Forelimb muscle (tissue), 1 donor: ENCODE measurements at regions not wholly inside any gene's neighbourhood (a gene's known extent, or its start where the extent isn't known, plus 50 kb on each side); places are given as distances from the start of the nearest gene placed in this dataset.
A peak's percentile ranks its signal among the peaks of the same experiment; 100 is the strongest.

Experiments
- DNase-seq: peaks from one replicate; pipeline ENCODE4 v3.0.0-alpha.2; 2013; ENCODE audit warnings: low read depth

DNA sequence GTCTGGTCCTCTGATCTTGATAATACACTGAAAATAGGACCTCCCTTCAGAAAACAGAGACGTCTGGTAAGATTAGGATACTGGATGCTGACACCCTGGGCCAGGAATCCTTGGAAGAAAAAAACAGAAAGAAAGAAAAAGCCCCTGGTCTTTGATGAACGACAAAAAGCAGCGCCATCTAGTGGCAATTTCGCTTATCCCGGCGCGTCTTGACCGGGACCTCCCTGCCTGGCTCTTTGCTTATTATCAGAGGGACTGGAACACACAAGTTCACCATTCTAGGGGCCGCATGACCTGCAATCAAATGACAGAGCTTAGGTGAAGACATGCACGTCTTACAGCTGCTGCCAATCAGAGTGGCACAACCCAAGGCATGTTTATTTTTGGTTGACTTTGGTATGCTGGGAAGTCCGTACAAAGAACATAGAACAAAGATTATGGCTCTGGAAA, 114.9 kb upstream of the NFIB start:
- peak; percentile 83 for DNase-seq

DNA sequence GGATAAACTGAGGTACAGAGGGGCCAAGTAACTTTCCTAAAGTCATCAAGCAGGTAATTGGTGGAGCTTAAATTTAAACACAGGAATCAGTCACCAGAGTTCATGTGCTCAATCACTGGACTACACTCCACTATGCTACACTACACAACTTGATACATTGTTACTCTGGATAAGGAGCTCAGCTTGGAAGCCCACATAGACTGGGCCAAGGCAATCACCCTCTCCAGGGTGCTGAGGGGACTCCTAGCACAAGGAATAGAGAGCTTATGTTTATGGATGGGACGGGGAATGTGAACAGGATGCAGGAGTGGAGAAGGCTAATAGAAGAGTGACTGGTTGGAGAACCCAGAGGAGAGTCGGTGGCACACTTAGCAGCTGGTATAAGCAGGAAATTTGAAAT, 113.5 kb upstream of the NFIB start:
- no peak for DNase-seq

DNA sequence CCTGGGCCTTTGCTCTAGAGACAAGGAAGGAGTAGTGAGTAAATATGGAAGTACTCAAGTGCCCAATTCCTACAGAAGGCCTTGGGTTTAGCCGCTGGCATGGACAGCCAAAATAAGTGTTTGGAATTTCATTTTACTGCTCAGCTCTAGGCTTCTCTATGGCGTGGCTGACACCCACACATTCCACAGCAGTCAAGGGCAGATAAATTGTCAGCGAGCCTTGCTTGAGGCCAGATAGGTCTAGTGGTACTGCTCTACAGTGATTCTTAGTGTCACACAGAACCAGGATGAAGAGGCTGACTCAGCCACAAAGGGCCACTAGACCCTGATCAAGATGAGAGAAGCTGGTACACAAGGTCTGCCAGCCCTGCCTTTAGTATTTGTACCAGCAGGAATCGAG, 111.0 kb upstream of the NFIB start:
- no peak for DNase-seq

DNA sequence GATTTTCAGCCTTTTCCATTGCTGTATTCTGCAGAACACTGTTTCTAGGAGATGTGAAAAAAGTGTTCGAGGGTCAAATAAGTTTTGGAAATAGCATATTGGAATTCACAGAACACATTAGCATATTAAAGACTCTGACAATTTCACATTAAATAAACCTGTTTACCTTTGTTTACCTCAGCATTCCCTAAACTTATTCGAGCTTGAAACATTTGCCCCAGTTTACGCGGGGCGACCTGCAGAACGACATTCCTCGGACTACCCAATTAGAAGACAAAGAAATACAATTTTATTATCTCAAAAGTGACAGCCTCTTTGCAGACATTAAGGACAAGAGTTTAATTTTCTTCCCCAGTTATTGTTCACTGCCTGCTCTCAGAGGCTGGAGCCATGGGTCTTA, 110.3 kb upstream of the NFIB start:
- DNase-seq = no peak

DNA sequence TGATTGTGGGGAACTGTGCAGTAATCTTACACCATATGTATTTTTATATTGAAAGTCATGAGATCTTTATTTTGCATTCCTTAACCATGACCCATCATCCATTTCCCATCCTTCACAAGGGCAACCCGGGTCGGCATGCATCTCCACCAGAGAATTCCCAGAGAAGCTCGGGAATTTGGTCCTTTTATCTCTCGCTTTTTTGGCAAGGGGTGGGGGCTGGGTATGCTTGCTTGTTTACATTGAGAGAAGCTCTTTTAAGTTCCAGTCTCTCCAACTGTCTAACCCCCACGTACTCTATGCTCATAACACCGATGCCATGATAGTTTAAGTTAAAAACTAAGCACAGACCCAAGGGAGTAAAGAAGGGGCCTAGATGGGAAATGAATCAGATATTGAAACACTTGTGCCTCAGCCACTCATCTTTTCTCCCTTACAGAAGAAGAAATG, 109.9 kb upstream of the NFIB start:
- no peak for DNase-seq

DNA sequence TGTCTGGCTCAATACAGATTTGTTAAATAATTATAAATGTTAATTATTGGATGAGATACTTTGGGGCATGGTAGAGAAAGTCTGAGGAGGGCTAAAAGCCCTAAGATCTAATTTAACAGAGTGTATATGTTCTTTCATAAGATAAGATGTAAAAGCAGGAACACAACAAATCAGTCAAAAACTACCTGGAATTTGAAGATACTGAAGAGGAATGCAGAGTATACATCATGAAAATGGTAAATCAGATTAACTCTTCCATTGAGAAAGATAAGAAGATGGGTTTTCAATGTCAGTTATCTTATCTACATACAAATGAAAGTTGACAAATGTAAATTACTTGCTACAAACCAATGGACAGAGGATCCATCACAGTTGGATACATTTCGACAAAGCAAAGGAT, 107.3 kb upstream of the NFIB start:
- DNase-seq = no peak

DNA sequence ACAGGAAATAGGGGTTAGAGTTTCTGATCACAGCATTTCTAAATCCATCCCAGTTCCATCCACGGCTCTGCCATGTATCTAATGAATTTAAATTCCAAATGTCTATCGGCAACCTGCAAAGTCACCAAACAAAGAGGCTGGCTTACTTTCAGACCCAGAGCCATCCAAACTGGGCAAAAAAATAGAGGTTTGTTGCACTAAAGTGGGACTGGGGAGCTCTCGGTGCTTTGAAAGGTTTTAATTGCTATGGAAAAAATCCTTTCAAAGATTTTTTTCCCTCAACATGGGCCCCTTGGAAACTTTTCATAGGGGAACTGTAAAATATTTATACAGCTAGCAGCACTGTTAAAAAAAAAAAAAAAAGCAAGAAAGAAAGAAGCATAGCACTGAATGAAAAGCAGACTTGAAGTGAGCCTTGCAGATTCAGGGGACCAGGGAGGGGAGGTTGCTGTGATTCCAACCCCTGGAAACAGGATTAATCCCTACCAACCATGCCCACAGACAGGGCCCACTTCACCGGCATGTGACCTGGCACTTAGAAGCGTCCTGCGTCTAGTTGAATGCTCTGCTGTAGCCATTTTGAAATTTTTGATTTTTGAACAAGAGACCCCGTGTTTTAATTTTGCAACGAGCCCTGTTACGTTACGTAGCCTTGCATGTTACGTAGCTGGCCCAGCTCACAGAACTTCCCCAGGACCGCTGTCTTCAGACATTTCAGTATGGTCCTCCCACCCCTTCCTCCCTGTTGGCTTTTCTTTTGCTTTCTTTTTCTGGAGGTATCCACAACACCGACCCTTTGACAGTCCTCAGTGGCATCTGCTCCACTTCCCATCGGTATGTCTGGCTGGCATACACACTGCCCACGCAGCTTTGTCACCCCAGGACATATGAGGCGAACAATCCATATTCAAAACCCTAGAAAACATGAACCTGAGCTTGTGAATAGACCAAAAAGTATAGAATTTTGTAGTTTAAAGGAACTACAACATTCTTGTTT, 105.3 kb upstream of the NFIB start:
- DNase-seq = no peak

DNA sequence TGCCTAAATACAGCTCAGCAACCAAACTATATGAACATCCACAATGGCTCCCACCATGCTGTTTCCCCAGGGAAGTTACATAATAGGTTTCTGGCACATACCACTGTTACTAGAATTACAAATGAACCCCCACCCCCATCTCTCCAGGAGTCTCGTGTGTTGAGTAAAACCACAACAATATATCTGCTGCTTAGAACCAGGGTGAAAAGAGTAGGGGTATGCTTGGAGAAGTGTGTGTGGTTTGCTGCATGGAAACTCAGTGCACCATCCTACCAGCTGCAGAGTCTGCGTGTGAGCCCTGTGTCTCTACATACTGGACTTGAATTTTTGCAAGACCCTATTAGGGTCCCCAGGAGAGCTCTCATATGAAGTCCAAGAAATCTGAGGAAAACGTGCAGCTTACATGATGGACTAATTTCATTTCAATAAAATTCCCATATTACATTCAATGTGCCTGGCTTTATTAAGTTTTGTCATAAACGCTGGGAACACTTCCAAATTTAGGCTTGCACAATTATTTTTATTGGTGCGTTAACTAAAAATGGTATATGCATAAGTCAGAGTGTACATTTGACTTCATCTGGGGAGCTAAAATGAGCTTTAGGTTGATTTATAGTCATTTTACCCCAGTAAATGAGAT, 104.5 kb upstream of the NFIB start:
- no peak for DNase-seq

DNA sequence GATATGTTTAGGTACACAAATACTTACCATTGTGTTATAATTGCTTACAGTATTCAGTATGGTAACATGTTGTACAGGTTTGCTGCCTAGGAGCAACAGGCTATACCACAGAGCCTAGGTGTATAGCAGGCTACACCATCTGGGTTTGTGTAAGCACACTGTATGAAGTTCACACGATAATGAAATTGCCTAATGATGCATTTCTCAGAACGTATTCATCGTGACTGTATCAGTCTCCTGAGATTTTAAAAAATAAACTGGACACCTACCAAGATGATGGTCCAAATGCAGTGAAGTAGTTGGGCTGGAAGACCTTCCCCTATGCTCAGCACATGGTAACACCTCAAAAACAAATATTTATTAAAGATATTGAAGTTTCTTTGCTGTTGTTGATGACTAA, 103.3 kb upstream of the NFIB start:
- no peak for DNase-seq

DNA sequence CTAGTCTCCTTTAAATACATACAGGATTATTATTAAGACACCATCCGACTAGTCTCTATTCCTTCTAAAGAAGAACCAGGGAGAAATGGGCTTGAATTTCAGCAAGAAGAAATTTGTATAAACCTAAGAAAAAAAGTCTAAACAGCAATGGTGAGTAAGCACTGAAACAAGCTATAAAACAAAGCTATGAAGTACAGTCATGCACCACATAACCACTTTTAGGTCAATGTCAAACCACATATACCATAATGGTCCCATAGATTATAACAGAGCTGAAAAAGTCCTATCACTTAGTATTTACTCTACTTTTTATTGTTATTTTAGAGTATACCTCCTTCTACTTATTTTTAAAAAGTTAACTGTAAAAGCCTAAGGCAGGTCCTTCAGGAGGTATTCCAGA, 102.0 kb upstream of the NFIB start:
- DNase-seq = no peak

DNA sequence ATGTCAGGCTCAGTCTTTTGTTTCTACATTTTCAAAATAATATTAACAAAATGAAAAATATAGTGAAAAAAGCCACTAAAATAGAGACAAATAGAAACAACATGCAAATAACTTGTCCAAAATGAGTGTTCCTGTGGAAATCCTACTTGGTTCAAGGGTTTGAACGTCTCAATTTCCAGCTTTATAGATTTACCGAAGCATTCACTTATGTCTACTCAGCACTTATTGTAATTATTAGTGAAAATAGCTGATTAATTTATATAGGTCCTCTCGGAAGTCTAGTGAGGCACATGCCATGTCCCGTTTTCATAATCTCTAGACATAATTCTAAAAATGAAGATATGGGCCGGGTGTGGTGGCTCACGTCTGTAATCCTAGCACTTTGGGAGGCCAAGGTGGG, 99.9 kb upstream of the NFIB start:
- DNase-seq = no peak

DNA sequence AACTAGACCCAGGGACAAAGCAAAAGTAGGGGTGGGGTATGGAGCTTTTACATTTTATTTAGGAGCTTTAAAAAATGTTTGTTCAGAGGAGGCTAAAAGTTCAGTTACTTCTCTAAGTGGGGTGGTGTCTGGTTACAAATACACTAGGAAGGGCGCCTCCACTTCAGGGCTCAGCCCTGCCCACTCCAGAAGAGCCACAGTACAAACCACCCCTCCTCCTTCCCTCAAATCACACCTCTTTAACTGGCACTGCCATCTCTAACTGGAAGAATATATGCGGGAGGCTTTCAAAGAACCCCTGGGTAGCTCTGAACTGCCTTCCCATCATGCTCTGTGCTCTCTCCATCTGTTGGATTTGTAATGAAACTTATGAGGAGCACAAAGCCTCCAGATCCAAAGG, 98.8 kb upstream of the NFIB start:
- no peak for DNase-seq

DNA sequence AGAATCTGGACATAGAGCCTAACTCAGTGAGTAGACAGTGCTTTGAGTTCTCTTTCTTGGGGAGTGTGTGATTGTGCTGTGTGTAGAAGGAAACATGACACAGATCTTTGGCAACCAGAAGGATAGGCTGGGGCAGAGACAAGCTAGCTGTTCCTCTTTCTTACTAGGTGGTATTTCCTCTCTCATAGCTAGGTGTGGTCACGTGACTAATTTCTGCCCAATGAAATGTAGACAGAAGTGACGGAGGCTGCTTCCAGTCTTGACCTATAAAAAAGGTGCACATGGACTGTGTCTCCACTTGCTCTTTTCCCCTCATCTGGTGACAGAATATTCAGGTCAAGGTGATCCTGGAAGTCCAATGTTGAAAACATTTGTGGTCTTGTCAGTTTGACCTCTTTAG, 92.5 kb upstream of the NFIB start:
- no peak for DNase-seq

DNA sequence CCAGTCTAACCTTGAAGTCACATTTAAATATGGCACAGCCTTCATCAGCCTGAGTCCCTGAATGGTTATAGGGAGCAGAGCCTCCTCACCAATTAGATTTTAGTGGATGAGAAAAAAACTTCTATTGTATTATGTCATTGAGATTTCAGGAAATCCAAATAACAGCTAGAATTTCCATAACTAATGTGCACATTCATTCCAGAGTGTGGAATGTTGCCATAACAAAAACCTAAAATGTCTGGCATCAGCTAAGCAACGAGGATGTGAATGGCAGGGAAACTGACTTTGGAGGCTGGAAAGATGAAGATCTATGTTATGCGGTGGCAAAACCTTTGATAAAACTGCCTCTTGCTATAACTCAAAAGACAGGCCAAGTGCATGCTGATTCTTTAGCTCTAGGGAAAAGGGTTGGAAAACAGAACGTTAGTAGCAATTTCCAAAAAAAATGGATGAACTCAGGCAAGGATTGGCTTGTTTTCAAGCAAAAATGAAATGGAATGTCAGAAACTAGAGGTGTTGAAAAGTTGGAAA, 91.3 kb upstream of the NFIB start:
- DNase-seq = no peak

DNA sequence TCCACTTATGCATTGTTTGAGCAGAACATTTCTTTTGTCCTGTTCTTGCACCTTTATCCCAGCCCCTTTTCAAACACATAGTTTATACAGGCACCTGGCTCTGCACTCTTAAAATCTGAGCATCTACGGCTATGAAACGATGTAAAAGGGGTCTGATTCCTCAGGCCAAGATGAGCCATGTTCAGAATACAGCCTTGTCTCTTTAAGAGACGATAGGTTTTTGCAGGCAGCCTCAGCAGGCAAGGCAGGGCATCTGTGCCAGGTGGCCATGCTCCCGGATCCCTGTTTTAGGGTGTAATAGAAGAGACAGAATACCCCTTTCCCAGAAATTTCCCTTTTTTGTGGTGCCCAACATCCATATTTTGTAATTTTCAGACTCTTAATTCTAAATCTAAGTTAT, 89.1 kb upstream of the NFIB start:
- no peak for DNase-seq

DNA sequence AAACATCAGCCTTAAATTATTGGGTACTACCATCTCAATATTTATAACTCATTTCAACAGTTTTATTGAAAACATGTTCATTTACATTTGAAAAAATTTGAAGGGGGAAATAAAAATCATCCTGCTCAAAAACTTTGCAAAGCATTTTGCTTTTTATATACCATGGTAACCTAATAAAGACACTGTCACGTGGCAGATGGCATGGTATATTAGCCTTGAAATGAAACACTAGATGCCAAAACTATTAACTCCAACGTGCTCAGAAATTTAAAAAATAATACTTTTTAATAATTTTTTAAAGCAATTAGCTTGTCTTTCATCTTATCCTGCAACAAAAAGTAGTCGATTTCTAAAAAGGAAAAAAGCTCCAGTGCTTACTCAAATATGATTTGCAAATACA, 88.6 kb upstream of the NFIB start:
- DNase-seq = no peak

DNA sequence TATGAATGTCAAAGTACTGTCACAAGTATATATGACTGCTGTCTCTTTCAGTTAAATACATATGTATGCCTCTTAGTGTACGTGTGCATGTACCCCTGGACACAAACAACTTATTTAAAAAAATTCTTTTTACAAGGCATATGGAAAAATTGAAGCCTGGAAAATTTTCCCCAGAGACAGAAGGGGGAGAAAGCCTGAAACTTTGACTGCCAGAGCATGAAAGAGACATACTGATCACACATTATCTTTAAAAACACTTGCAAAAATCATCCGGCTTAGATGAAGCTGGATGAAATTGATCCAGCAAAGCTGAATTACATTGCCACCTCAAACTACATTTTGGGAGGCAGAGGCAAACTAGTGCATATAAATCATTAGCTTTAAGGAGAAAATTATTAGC, 88.0 kb upstream of the NFIB start:
- DNase-seq = no peak

DNA sequence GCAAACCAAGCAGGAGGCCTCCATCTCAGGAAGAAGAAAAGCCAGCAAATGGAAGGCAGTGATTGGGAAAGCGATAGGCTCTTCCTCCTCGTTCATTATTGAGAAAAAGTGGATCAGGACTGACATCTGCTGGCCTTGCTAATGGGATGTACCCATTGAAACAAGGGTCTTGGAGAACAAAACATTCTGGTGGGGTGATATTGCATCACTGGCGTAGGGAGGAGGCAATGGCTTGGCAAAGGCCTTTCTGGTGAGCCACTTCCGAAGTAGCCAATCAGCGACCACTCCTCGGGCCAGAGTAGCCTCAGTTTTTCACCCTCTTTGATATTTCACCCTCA, 86.7 kb upstream of the NFIB start:
- DNase-seq = peak; percentile 65

DNA sequence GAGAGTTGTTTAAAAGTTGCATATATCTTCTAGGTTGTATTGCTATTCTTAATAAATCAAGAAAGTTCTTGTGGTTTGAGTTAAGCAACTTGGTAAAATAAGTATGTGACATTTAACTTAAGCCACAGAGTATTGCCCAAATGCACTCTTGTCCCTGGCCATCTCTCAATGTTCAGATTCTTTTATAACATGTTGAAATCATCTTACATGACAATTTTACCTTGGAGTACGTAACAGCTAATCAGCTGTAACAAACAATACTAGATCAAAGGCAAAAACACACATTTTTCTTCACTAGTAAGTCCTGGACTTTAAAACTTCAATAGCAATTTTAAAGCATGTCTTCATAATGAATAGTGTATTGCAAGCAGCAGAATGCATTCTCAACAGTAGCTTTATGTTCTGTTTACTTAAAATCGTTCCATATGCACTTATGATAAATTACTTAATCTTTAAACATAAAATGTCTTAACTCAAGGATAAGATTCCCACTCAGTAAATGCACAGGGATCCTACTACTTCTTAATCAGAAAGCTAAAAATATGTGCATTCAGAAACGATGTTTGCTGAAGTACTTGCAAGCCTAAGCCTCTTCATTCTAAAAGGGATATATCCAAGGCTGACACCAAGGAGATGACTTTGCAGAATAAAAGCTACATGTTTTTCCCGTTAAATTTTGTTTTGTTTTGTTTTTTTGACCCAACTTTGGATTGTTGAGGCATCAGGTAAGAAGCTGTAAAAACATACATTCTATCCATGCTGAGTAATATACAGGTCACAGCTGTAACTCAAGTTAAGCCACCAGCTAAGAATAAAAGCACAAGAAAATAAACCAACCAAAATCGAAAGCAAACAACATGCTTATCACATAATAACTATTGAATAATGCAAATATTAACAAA, 86.1 kb upstream of the NFIB start:
- DNase-seq = no peak

DNA sequence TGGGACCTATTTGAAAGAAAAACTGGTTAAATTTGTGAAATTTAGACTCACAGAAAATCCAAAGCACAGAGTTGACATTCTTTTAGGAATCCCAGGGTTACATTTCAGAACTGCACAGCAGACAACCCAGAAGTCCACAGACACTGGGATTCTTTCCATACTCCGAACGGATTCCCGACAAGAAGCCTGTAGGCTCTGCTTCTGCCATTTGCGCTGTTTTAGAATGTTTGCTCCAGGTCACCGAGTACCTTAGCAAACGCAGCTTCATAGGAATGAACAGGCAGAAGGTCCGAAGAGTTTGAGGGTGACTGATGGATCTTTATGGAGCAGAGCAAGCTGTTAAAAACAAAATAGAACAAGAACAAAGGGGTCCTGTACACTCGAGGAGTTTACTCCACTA, 84.5 kb upstream of the NFIB start:
- no peak for DNase-seq

DNA sequence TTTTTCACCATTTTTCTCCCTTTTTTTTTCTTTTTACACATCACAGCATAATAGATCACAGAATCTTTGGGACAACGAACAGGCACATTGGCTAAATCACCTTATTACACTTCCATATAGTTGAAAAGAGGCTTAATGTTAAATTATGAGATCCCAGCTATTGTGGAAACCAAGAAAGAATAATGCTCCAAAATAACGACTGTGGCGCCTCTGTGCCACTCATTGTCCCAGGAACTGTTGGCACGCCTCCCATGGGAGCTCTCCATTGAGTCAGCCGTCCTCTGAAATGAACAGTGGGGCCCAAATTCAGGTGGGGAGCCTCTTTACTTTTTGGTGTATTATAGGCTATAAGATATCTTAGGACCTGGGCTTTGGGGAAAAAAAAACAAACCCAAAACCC, 82.2 kb upstream of the NFIB start:
- DNase-seq = no peak
